ENCODE measurements at regions not wholly inside any gene's neighbourhood (a gene's known extent, or its start where the extent isn't known, plus 50 kb on each side); places are given as distances from the start of the nearest gene placed in this dataset.

DNA sequence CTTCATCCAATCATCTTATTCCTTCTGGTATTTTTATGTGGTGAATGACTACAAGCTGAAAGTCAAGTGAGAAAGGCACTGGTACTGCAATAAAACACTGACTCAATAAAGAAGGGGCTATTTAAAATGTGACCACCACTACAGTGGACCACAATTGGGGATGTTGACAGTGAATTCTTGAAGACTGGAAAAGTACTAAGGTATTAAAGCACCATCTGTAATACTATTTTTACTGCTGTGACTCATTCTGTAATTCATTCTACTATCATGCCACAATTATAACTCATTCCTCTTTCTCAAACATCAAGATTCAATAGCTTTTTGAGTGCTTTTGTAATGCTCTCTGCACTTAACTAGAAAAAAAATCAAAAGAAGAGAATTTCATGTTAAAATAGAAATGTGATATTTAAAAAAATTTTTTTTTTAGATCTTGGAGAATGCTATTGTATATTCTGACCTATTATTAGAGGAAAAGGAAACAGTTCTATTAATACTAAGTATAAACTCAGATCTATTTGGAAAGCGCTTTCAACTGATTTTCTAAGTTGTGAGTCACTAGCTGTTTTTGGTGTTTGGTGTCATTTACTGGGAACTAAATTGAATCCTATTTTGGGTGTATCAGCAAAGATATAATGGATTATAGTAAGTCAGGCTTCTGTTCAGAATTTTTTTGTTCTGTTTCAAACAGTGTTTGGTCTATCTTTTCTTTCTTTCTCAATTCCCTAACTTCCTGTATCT is 104.7 kb upstream of the TMEM170B start:
- DNase-seq (ENCODE audit: low spot score) = no peak
- ATAC-seq = no peak
- peaks cover 22% of the 10 kb centered on the region for H3K4me1 Mint-ChIP-seq
- H3K4me3 Mint-ChIP-seq = no peak overlapping the region
- H3K36me3 Mint-ChIP-seq = no peaks in the 10 kb centered on the region
- ChIA-PET POLR2A (interaction anchor here (0.8 kb wide), 1 partner anchor 17 kb away, joined by 3 read pairs; no protein-coding TSS in a partner anchor), CTCF (no interaction called here)
- peaks cover 7% of the 10 kb centered on the region for H3K9me3 Mint-ChIP-seq
- H3K27ac Mint-ChIP-seq = no peak overlapping the region
- TF ChIP-seq, protein P1, sequence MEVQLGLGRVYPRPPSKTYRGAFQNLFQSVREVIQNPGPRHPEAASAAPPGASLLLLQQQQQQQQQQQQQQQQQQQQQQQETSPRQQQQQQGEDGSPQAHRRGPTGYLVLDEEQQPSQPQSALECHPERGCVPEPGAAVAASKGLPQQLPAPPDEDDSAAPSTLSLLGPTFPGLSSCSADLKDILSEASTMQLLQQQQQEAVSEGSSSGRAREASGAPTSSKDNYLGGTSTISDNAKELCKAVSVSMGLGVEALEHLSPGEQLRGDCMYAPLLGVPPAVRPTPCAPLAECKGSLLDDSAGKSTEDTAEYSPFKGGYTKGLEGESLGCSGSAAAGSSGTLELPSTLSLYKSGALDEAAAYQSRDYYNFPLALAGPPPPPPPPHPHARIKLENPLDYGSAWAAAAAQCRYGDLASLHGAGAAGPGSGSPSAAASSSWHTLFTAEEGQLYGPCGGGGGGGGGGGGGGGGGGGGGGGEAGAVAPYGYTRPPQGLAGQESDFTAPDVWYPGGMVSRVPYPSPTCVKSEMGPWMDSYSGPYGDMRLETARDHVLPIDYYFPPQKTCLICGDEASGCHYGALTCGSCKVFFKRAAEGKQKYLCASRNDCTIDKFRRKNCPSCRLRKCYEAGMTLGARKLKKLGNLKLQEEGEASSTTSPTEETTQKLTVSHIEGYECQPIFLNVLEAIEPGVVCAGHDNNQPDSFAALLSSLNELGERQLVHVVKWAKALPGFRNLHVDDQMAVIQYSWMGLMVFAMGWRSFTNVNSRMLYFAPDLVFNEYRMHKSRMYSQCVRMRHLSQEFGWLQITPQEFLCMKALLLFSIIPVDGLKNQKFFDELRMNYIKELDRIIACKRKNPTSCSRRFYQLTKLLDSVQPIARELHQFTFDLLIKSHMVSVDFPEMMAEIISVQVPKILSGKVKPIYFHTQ (CRISPR knock-in tag; IDR thresholded peaks at IDR 0.05) = no peak
- no peak for TF ChIP-seq ESRRA (CRISPR knock-in tag; IDR thresholded peaks at IDR 0.05; ENCODE audit: borderline replicate concordance)
- no peak for TF ChIP-seq ETV6 (CRISPR knock-in tag; IDR thresholded peaks at IDR 0.05)
- TF ChIP-seq, protein P2, sequence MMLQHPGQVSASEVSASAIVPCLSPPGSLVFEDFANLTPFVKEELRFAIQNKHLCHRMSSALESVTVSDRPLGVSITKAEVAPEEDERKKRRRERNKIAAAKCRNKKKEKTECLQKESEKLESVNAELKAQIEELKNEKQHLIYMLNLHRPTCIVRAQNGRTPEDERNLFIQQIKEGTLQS (CRISPR knock-in tag; conservative IDR thresholded peaks at IDR 0.05) = no peak
- H3K27me3 Mint-ChIP-seq (ENCODE audit: low read depth) = no peaks in the 10 kb centered on the region; the same call in 1 of the 2 replicates

DNA sequence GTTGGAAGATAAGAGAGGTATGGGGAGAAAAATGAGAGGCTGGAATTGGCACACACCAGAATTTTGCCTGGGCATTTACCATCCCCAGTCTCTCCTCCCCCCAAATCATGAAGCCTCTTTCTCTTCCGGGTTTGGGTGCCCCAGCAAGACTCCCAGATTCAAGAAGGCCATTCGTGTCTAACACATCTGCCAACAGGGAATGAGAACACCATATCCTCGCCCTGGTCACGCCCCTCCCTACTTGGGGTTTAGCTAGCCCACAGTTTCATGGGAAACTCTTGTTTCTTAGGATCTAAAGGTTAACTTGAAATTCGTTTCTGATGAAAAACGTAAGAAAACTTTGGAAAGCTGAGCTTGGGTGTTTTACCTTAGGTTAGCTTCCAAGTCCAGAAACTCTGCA is 105.5 kb upstream of the TMEM170B start:
- ATAC-seq (no peak), DNase-seq (ENCODE audit: low spot score) (no peak)
- no peak overlapping the region for H3K27ac Mint-ChIP-seq
- peaks cover 7% of the 10 kb centered on the region for H3K9me3 Mint-ChIP-seq
- POLR2A ChIA-PET = no interaction called here
- H3K36me3 Mint-ChIP-seq = no peaks in the 10 kb centered on the region
- TF ChIP-seq ZNF396 (CRISPR knock-in tag; IDR thresholded peaks at IDR 0.05; ENCODE audit: borderline replicate concordance) = no peak
- no peak for TF ChIP-seq RORB (CRISPR knock-in tag; IDR thresholded peaks at IDR 0.05)
- no peak for TF ChIP-seq NFE2L1 (CRISPR knock-in tag; IDR thresholded peaks at IDR 0.05)
- TF ChIP-seq JAZF1 (CRISPR knock-in tag; IDR thresholded peaks at IDR 0.05) = no peak
- TF ChIP-seq, protein P3, sequence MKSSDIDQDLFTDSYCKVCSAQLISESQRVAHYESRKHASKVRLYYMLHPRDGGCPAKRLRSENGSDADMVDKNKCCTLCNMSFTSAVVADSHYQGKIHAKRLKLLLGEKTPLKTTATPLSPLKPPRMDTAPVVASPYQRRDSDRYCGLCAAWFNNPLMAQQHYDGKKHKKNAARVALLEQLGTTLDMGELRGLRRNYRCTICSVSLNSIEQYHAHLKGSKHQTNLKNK (CRISPR knock-in tag; IDR thresholded peaks at IDR 0.05) = no peak
- no peak for TF ChIP-seq GTF2I (CRISPR knock-in tag; conservative IDR thresholded peaks at IDR 0.05)
- H3K4me3 Mint-ChIP-seq = no peak overlapping the region
- CTCF ChIA-PET = no interaction called here
- no peaks in the 10 kb centered on the region; the same call in 1 of the 2 replicates for H3K27me3 Mint-ChIP-seq (ENCODE audit: low read depth)
- H3K4me1 Mint-ChIP-seq = peaks cover 27% of the 10 kb centered on the region

DNA sequence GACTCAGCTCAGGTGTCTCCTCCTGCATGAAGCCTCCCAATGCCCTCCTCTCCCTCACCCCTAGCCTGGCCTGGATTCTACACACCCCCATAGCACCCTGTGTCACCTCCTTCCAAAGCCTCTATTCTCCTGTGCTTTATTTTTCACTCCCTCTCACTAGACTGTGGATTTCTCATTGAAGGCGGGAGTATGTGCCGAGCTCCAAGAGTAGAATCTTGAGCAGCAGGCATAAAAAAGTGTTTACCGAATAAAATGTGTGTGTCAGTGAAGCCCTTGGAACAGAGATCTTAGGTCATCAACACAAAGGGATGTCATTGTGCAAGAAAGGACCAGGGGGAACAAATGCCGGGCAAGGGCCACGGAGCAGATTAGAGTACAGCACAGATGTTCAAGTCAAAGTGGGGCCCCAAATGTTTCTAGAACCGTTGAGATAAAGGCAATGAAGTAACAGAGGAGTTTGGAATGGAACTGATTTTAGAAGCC is 106.1 kb upstream of the TMEM170B start:
- ATAC-seq (no peak), DNase-seq (ENCODE audit: low spot score) (no peak)
- CTCF ChIA-PET = no interaction called here
- Mint-ChIP-seq H3K27ac (no peak overlapping the region), H3K36me3 (no peaks in the 10 kb centered on the region), H3K4me1 (peaks cover 33% of the 10 kb centered on the region), H3K4me3 (no peak overlapping the region), H3K9me3 (peaks cover 2% of the 10 kb centered on the region), H3K27me3 (ENCODE audit: low read depth) (no peaks in the 10 kb centered on the region)
- POLR2A ChIA-PET = no interaction called here
- TF ChIP-seq, protein P4, sequence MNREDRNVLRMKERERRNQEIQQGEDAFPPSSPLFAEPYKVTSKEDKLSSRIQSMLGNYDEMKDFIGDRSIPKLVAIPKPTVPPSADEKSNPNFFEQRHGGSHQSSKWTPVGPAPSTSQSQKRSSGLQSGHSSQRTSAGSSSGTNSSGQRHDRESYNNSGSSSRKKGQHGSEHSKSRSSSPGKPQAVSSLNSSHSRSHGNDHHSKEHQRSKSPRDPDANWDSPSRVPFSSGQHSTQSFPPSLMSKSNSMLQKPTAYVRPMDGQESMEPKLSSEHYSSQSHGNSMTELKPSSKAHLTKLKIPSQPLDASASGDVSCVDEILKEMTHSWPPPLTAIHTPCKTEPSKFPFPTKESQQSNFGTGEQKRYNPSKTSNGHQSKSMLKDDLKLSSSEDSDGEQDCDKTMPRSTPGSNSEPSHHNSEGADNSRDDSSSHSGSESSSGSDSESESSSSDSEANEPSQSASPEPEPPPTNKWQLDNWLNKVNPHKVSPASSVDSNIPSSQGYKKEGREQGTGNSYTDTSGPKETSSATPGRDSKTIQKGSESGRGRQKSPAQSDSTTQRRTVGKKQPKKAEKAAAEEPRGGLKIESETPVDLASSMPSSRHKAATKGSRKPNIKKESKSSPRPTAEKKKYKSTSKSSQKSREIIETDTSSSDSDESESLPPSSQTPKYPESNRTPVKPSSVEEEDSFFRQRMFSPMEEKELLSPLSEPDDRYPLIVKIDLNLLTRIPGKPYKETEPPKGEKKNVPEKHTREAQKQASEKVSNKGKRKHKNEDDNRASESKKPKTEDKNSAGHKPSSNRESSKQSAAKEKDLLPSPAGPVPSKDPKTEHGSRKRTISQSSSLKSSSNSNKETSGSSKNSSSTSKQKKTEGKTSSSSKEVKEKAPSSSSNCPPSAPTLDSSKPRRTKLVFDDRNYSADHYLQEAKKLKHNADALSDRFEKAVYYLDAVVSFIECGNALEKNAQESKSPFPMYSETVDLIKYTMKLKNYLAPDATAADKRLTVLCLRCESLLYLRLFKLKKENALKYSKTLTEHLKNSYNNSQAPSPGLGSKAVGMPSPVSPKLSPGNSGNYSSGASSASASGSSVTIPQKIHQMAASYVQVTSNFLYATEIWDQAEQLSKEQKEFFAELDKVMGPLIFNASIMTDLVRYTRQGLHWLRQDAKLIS (CRISPR knock-in tag; IDR thresholded peaks at IDR 0.05; ENCODE audit: borderline replicate concordance) = no peak
- TF ChIP-seq HMGA2 (CRISPR knock-in tag; IDR thresholded peaks at IDR 0.05) (no peak), ZNF219 (CRISPR knock-in tag; IDR thresholded peaks at IDR 0.05; ENCODE audit: borderline replicate concordance) (no peak), ZBTB21 (CRISPR knock-in tag; IDR thresholded peaks at IDR 0.05; ENCODE audit: borderline replicate concordance) (no peak), OVOL2 (CRISPR knock-in tag; IDR thresholded peaks at IDR 0.05; ENCODE audit: borderline replicate concordance) (no peak), SOX15 (CRISPR knock-in tag; IDR thresholded peaks at IDR 0.05) (no peak), IRF2 (CRISPR knock-in tag; IDR thresholded peaks at IDR 0.05; ENCODE audit: borderline replicate concordance, low read depth) (no peak), FOXP1 (CRISPR knock-in tag; IDR thresholded peaks at IDR 0.05; ENCODE audit: borderline replicate concordance) (no peak), ZNF423 (CRISPR knock-in tag; IDR thresholded peaks at IDR 0.05) (no peak), MXD4 (CRISPR knock-in tag; IDR thresholded peaks at IDR 0.05; ENCODE audit: borderline replicate concordance) (no peak), ESRRA (CRISPR knock-in tag; IDR thresholded peaks at IDR 0.05; ENCODE audit: borderline replicate concordance) (no peak)
- TF ChIP-seq, protein P5, sequence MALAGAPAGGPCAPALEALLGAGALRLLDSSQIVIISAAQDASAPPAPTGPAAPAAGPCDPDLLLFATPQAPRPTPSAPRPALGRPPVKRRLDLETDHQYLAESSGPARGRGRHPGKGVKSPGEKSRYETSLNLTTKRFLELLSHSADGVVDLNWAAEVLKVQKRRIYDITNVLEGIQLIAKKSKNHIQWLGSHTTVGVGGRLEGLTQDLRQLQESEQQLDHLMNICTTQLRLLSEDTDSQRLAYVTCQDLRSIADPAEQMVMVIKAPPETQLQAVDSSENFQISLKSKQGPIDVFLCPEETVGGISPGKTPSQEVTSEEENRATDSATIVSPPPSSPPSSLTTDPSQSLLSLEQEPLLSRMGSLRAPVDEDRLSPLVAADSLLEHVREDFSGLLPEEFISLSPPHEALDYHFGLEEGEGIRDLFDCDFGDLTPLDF (CRISPR knock-in tag; IDR thresholded peaks at IDR 0.05) = no peak
- TF ChIP-seq, protein P6, sequence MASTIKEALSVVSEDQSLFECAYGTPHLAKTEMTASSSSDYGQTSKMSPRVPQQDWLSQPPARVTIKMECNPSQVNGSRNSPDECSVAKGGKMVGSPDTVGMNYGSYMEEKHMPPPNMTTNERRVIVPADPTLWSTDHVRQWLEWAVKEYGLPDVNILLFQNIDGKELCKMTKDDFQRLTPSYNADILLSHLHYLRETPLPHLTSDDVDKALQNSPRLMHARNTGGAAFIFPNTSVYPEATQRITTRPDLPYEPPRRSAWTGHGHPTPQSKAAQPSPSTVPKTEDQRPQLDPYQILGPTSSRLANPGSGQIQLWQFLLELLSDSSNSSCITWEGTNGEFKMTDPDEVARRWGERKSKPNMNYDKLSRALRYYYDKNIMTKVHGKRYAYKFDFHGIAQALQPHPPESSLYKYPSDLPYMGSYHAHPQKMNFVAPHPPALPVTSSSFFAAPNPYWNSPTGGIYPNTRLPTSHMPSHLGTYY (CRISPR knock-in tag; IDR thresholded peaks at IDR 0.05) = no peak

All from WTC11 (cell line).